IPS-18a (cell line): ENCODE measurements at regions not wholly inside any gene's neighbourhood (a gene's known extent, or its start where the extent isn't known, plus 50 kb on each side); places are given as distances from the start of the nearest gene placed in this dataset.
"Not testable (repeated sequence)": the region's sequence is repeated elsewhere in the genome, so short reads cannot be mapped to it uniquely, and the experiment has no call there.

ENCODE experiments used
- H3K27ac ChIP-seq: one replicate; pipeline ENCODE4 v1.5.1; 2013; ENCODE audit warnings: low read length
- H3K27me3 ChIP-seq: one replicate; pipeline ENCODE4 v1.6.1; 2013; ENCODE audit warnings: mild to moderate bottlenecking, low read length; ENCODE audit not compliant: control insufficient read depth, insufficient read depth
- H3K36me3 ChIP-seq: one replicate; pipeline ENCODE4 v1.6.1; 2013; ENCODE audit warnings: low read depth, low read length; ENCODE audit not compliant: control insufficient read depth
- H3K4me1 ChIP-seq: one replicate; pipeline ENCODE4 v1.6.1; 2013; ENCODE audit warnings: low read depth, low read length; ENCODE audit not compliant: control insufficient read depth
- H3K4me3 ChIP-seq: one replicate; pipeline ENCODE4 v1.5.1; 2013; ENCODE audit warnings: low read length
- H3K9ac ChIP-seq: one replicate; pipeline ENCODE4 v1.6.1; 2013; ENCODE audit warnings: mild to moderate bottlenecking, low read length, moderate library complexity
- H3K9me3 ChIP-seq: one replicate; pipeline ENCODE4 v1.6.1; 2013; ENCODE audit warnings: low read depth, low read length; ENCODE audit not compliant: control insufficient read depth

- Histone ChIP-seq H3K27me3 (no peaks in the 10 kb centered on the region), H3K36me3 (no peaks in the 10 kb centered on the region), H3K27ac (no peak overlapping the region), H3K9ac (no peak overlapping the region), H3K4me1 (no peaks in the 10 kb centered on the region), H3K4me3 (no peak overlapping the region), H3K9me3 (no peaks in the 10 kb centered on the region)
Observed at GRCh38 chr20:48528346-48528745, 299.5 kb downstream of the PREX1 start.

DNA sequence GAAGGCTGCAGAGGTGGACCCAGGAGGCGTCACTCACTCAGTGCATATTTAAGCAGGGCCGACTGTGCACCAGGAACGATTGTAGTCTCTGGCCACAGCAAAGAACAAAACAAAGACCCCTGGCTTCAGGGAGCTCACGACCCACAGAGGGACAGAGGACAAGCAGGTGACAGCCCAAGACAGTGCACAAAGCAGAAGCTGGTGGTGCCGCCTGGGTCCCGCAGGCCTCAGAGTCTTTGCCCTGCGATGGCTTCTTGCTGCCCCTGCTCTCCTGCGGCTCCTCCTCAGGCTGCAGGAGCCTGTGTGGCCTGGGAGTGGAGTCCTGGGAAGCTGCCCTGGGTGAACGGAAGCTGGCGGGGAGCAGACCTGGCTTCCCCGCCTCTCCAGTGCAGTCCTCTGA lies 300.0 kb downstream of the PREX1 start:
- Histone ChIP-seq H3K36me3 (no peaks in the 10 kb centered on the region), H3K9ac (no peak overlapping the region), H3K9me3 (no peaks in the 10 kb centered on the region), H3K4me3 (no peak overlapping the region), H3K27ac (no peak overlapping the region), H3K27me3 (no peaks in the 10 kb centered on the region), H3K4me1 (no peaks in the 10 kb centered on the region)

- H3K9me3 ChIP-seq, result no peaks in the 10 kb centered on the region
- no peaks in the 10 kb centered on the region for H3K4me1 ChIP-seq
- no peaks in the 10 kb centered on the region for H3K27me3 ChIP-seq
- H3K27ac ChIP-seq, result no peak overlapping the region
- H3K36me3 ChIP-seq, result no peaks in the 10 kb centered on the region
- H3K4me3 ChIP-seq, result no peak overlapping the region
- H3K9ac ChIP-seq, result no peak overlapping the region
Observed at GRCh38 chr20:48526936-48527335, 300.9 kb downstream of the PREX1 start.

DNA sequence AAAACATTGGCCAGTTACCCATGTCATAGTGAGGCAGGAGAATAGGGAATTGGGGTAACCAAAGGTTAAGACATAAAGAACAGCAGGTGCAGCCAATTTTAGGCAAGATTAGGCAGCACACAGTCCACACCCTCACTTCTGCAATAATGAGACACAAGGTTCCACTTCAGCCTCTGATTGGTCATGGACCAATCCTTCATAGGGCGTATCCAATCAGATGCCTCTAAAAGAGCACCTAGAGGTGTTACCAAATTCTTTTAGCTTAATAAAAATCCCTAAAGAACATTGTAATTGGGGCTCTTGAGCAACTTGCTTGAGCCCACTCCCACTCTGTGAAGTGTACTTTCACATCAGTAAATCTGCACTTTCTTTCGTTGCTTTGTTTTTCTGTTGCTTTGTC lies 302.4 kb downstream of the PREX1 start:
- Histone ChIP-seq H3K27ac (no peak overlapping the region), H3K9ac (no peak overlapping the region), H3K27me3 (no peaks in the 10 kb centered on the region), H3K36me3 (no peaks in the 10 kb centered on the region), H3K9me3 (no peaks in the 10 kb centered on the region), H3K4me1 (no peaks in the 10 kb centered on the region), H3K4me3 (no peak overlapping the region)

- no peak overlapping the region for H3K27ac ChIP-seq
- H3K36me3 ChIP-seq, result no peaks in the 10 kb centered on the region
- H3K4me3 ChIP-seq, result no peak overlapping the region
- H3K4me1 ChIP-seq, result no peaks in the 10 kb centered on the region
- no peaks in the 10 kb centered on the region for H3K9me3 ChIP-seq
- no peaks in the 10 kb centered on the region for H3K27me3 ChIP-seq
- H3K9ac ChIP-seq, result no peak overlapping the region
Observed at GRCh38 chr20:48524582-48524981, 303.2 kb downstream of the PREX1 start.

DNA sequence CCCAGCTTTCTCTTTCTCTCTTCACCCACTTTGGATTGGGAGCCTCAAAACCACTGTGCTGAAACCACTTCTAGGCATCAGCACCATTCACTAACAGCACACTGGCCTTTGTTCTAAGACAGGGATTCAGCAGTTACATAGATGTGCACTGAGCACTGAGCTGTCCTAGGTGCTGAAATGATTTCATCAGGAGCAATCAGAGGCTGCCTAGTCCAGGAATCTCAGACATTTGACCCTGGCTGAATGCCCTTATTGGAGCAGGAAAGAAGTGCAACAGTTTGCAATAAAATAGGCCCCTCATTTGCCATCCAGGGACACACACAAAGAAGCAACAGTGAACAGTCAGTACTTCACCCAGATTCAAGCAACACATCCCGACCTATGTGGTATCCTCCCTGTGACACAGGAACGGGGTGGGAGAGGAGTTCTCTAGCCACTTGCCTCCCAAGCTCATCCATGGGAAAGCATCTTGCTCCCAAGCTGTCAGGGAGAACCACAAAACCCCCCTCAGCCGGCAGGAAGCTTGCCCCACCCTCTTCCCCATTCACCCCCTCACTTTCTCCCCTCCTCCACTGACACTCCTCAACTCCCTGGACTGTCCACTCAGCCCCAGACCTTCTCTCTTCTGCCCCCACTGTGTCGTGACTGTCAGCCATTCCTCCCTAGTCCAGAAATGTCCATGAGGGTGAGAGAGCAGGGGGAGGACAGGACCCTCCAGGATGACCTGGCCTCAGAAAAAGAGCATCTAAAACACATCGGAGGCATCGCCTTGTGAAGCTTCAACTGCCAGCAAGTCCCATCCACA lies 304.4 kb downstream of the PREX1 start:
- H3K36me3 ChIP-seq, result no peaks in the 10 kb centered on the region
- no peak overlapping the region for H3K9ac ChIP-seq
- no peaks in the 10 kb centered on the region for H3K4me1 ChIP-seq
- no peaks in the 10 kb centered on the region for H3K27me3 ChIP-seq
- H3K27ac ChIP-seq, result no peak overlapping the region
- no peak overlapping the region for H3K4me3 ChIP-seq
- no peaks in the 10 kb centered on the region for H3K9me3 ChIP-seq

DNA sequence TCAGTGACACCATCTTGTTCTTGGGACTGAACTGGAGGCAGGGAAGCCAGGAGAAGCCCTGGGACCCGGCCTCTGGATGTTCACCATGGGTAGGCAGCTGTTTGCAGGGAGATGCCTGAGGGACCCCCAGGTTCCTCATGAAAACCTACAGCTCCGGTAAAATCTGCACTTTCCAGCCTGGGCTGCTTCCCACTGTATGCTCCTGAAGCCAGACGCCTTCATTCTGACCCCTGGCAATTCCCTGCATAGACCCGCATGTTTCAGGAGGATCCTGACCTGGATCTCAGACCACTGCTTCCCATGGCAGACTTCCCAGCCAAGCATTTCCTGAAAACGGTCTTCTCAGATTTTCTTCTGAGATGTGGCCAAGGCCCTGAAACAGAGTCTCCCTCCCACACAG lies 306.7 kb downstream of the PREX1 start:
- no peaks in the 10 kb centered on the region for H3K9me3 ChIP-seq
- no peak overlapping the region for H3K4me3 ChIP-seq
- no peaks in the 10 kb centered on the region for H3K36me3 ChIP-seq
- no peak overlapping the region for H3K27ac ChIP-seq
- H3K27me3 ChIP-seq, result no peaks in the 10 kb centered on the region
- no peak overlapping the region for H3K9ac ChIP-seq
- H3K4me1 ChIP-seq, result no peaks in the 10 kb centered on the region

GRCh38 chr20:48516196-48516595 lies 311.6 kb downstream of the PREX1 start:
- H3K4me1 ChIP-seq, H3K9ac ChIP-seq, H3K27ac ChIP-seq, H3K4me3 ChIP-seq, H3K9me3 ChIP-seq, H3K27me3 ChIP-seq, H3K36me3 ChIP-seq: not testable (repeated sequence)

- H3K9me3 ChIP-seq, H3K36me3 ChIP-seq: not testable (repeated sequence)
Observed at GRCh38 chr20:48514577-48514976, 313.2 kb downstream of the PREX1 start.

GRCh38 chr20:48512539-48512938 lies 315.3 kb downstream of the PREX1 start:
- not testable (repeated sequence) for H3K36me3 ChIP-seq, H3K27me3 ChIP-seq, H3K27ac ChIP-seq, H3K9ac ChIP-seq, H3K4me1 ChIP-seq, H3K4me3 ChIP-seq, H3K9me3 ChIP-seq

More at GRCh38 chr20:48514577-48514976, 313.2 kb downstream of the PREX1 start:
- not testable (repeated sequence) for H3K27me3 ChIP-seq, H3K4me3 ChIP-seq, H3K27ac ChIP-seq, H3K9ac ChIP-seq, H3K4me1 ChIP-seq

DNA sequence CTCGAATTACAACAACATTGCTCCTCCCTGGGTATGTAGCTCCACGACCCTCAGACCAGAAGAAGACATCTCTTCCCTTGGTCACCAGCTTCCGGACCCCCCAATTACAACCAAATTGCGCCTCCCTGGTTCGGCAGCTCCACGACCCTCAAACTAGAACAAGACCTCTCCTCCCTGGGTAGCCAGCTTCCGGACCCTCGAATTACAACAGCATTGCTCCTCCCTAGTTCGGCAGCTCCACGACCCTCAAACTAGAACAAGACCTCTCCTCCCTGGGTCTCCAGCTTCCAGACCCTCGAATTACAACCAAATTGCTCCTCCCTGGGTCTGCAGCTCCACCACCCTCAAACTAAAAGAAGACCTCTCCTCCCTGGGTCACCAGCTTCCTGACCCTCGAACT lies 322.7 kb downstream of the PREX1 start:
- H3K9me3 ChIP-seq, H3K36me3 ChIP-seq, H3K27me3 ChIP-seq, H3K27ac ChIP-seq, H3K4me1 ChIP-seq, H3K9ac ChIP-seq, H3K4me3 ChIP-seq: not testable (repeated sequence)

- Histone ChIP-seq H3K36me3 (no peaks in the 10 kb centered on the region), H3K4me3 (no peak overlapping the region), H3K27me3 (no peaks in the 10 kb centered on the region), H3K9ac (no peak overlapping the region), H3K27ac (no peak overlapping the region), H3K9me3 (no peaks in the 10 kb centered on the region), H3K4me1 (no peaks in the 10 kb centered on the region)
Observed at GRCh38 chr20:48503166-48503815, 324.5 kb downstream of the PREX1 start.
